Glutamatergic neuron (in vitro differentiated cells): ENCODE measurements at regions not wholly inside any gene's neighbourhood (a gene's known extent, or its start where the extent isn't known, plus 50 kb on each side); places are given as distances from the start of the nearest gene placed in this dataset.

Experiments
- DNase-seq: peaks from one replicate; pipeline ENCODE4 v3.0.0; 2022
- H3K27ac Mint-ChIP-seq: one replicate; pipeline ENCODE4 v1.8.0; 2020; ENCODE audit warnings: mild to moderate bottlenecking, mixed read lengths, inconsistent platforms; ENCODE audit not compliant: unreplicated experiment
- H3K27me3 Mint-ChIP-seq: one replicate; pipeline ENCODE4 v1.8.0; 2020; ENCODE audit warnings: mild to moderate bottlenecking, moderate library complexity, mixed read lengths, inconsistent platforms; ENCODE audit not compliant: unreplicated experiment
- H3K36me3 Mint-ChIP-seq: one replicate; pipeline ENCODE4 v1.8.0; 2020; ENCODE audit warnings: mild to moderate bottlenecking, mixed read lengths, inconsistent platforms; ENCODE audit not compliant: unreplicated experiment
- H3K4me1 Mint-ChIP-seq: one replicate; pipeline ENCODE4 v1.8.0; 2020; ENCODE audit warnings: mild to moderate bottlenecking, low read depth, mixed read lengths, inconsistent platforms; ENCODE audit not compliant: unreplicated experiment
- H3K4me3 Mint-ChIP-seq: one replicate; pipeline ENCODE4 v1.8.0; 2020; ENCODE audit warnings: mild to moderate bottlenecking, mixed read lengths, inconsistent platforms; ENCODE audit not compliant: unreplicated experiment
- H3K9me3 Mint-ChIP-seq: one replicate; pipeline ENCODE4 v1.8.0; 2020; ENCODE audit warnings: mild to moderate bottlenecking, moderate library complexity, mixed read lengths, inconsistent platforms; ENCODE audit not compliant: unreplicated experiment
- TF ChIP-seq, protein P1 (sequence below): fragments of 200-600 bp; sonication (generic); IDR thresholded peaks from one replicate; pipeline ENCODE4 v1.5.0; 2021; ENCODE audit not compliant: partially characterized antibody, unreplicated experiment

DNA sequence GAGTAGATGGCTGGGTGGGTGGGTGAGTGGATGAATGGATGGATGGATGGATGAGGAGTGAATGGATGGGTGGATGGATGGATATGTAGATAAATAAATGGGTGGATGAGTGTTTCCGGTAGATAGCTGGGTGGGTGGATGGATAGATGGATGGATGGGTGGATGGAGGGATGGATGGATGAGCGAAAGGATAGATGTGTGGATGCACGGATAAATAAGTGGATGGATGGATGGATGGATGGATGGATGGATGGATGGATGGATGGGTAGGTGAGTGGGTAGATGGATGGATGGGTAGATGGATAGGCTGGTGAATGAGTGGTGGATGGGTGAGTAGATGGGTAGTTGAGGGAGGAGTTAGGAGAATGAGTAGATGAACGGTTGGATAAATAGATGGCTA lies 349.3 kb downstream of the MN1 start:
- Mint-ChIP-seq H3K27me3 (peaks cover 4% of the 10 kb centered on the region), H3K4me3 (no peak overlapping the region), H3K27ac (no peak overlapping the region), H3K9me3 (no peaks in the 10 kb centered on the region), H3K4me1 (no peaks in the 10 kb centered on the region), H3K36me3 (peaks cover 8% of the 10 kb centered on the region)
- DNase-seq = no peak
- TF ChIP-seq, protein P1, sequence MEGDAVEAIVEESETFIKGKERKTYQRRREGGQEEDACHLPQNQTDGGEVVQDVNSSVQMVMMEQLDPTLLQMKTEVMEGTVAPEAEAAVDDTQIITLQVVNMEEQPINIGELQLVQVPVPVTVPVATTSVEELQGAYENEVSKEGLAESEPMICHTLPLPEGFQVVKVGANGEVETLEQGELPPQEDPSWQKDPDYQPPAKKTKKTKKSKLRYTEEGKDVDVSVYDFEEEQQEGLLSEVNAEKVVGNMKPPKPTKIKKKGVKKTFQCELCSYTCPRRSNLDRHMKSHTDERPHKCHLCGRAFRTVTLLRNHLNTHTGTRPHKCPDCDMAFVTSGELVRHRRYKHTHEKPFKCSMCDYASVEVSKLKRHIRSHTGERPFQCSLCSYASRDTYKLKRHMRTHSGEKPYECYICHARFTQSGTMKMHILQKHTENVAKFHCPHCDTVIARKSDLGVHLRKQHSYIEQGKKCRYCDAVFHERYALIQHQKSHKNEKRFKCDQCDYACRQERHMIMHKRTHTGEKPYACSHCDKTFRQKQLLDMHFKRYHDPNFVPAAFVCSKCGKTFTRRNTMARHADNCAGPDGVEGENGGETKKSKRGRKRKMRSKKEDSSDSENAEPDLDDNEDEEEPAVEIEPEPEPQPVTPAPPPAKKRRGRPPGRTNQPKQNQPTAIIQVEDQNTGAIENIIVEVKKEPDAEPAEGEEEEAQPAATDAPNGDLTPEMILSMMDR = no peak

DNA sequence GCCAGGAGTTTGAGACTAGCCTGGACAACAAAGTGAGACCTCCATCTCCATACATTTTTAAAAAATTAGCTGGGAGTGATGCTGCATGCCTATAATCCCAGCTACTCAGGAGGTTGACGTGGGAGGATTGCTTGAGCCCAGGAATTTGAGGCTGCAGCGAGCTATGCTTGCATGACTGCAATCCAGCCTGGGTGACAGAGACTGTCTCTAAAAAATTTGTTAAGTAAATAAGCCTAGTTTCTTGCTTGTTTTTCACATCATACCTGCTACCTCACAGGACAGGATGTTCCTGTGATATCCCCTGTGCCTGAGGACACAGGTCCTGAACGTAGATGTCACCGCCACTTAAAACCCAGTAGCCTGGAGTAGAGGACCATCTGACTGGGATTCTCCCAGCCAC lies 348.6 kb downstream of the MN1 start:
- peaks cover 4% of the 10 kb centered on the region for H3K27me3 Mint-ChIP-seq
- no peak overlapping the region for H3K27ac Mint-ChIP-seq
- DNase-seq = no peak
- H3K9me3 Mint-ChIP-seq = no peaks in the 10 kb centered on the region
- H3K4me1 Mint-ChIP-seq = no peaks in the 10 kb centered on the region
- TF ChIP-seq, protein P1 = no peak
- peaks cover 8% of the 10 kb centered on the region for H3K36me3 Mint-ChIP-seq
- no peak overlapping the region for H3K4me3 Mint-ChIP-seq

DNA sequence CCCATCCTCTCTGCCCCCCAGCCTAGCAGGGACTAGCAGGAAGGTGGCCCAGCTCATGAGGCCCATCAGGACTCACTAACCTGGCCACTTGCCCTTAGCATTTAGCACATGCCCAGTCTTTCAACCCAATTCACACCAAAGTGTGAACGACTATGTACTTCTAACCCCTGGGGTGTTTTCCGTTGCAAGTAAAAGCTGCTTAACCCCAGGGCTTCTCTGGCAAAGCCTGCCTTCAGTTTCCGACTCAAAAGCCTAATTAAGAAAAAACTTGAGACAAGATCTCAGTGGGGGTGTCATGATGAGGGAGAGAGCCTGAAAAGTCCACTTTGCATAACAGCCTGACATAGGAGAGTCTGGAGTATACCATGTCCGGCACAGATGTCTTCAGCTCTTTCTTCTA lies 347.8 kb downstream of the MN1 start:
- H3K9me3 Mint-ChIP-seq = no peaks in the 10 kb centered on the region
- H3K27ac Mint-ChIP-seq = no peak overlapping the region
- TF ChIP-seq, protein P1 = no peak
- H3K4me1 Mint-ChIP-seq = no peaks in the 10 kb centered on the region
- no peak overlapping the region for H3K4me3 Mint-ChIP-seq
- peaks cover 8% of the 10 kb centered on the region for H3K36me3 Mint-ChIP-seq
- no peak for DNase-seq
- H3K27me3 Mint-ChIP-seq = peaks cover 4% of the 10 kb centered on the region

DNA sequence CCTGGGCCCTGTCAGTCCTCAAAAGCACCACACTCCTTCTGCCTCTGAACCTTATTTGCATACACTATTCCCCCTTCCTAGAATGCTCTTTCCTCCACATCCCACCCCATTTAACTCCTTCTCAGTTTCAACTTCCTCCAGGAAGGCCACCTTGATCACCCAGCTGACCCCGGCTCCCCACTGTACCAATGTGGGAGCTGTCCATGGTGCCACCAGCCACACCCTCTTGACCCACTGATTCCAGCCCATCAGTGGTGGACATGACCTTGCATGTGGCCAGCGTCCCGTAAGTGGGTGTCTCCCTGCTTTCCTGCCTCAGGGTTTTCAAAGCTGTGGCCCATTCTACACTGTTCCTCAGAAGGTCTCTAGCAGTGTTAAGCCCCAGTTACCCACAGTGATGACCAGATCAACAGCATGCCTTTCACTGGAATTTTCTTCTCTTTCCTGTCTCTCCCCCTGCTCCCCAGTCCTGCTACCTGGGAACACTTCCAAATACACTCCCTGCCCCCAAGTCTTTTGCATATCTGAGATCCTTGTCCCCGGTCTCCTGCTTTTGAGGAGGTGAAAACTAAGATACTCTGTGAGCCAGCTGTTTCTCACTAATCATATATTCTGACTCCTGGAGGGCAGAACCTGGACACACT lies 346.6 kb downstream of the MN1 start:
- no peaks in the 10 kb centered on the region for H3K9me3 Mint-ChIP-seq
- no peaks in the 10 kb centered on the region for H3K4me1 Mint-ChIP-seq
- H3K4me3 Mint-ChIP-seq = no peak overlapping the region
- TF ChIP-seq, protein P1 = no peak
- peaks cover 8% of the 10 kb centered on the region for H3K36me3 Mint-ChIP-seq
- H3K27me3 Mint-ChIP-seq = peaks cover 6% of the 10 kb centered on the region
- no peak for DNase-seq
- H3K27ac Mint-ChIP-seq = no peak overlapping the region

DNA sequence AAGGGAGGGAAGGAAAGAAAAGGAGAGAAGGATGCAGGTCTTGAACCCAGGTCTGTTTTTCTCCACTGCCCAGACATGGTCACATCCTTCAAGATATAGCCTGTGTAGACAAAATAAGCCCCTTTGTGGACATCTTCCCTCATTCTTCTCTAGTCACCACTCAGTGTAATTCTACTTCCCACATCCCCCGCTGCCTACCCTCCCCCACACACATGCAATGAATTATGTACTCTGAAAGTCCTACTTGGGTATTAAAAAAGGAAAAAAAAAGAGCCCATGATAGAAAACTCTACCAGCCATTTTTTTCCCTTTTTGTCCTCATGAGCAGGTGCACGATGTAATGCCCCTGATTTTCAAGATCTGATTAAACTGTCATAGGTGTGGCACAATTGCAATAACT lies 346.0 kb downstream of the MN1 start:
- Mint-ChIP-seq H3K4me1 (no peaks in the 10 kb centered on the region), H3K36me3 (peaks cover 2% of the 10 kb centered on the region), H3K4me3 (no peak overlapping the region), H3K27ac (no peak overlapping the region), H3K27me3 (peaks cover 7% of the 10 kb centered on the region), H3K9me3 (no peaks in the 10 kb centered on the region)
- no peak for DNase-seq
- TF ChIP-seq, protein P1 = no peak
